HG02678 (cell line): ENCODE measurements at regions not wholly inside any gene's neighbourhood (a gene's known extent, or its start where the extent isn't known, plus 50 kb on each side); places are given as distances from the start of the nearest gene placed in this dataset.
"Not testable (repeated sequence)": the region's sequence is repeated elsewhere in the genome, so short reads cannot be mapped to it uniquely, and the experiment has no call there.

ENCODE experiments used
- ATAC-seq: cut with Tn5 transposase; IDR thresholded peaks from one replicate; pipeline ENCODE4 v1.9.1; 2021; ENCODE audit warnings: mild to moderate bottlenecking, moderate library complexity; ENCODE audit not compliant: unreplicated experiment

DNA sequence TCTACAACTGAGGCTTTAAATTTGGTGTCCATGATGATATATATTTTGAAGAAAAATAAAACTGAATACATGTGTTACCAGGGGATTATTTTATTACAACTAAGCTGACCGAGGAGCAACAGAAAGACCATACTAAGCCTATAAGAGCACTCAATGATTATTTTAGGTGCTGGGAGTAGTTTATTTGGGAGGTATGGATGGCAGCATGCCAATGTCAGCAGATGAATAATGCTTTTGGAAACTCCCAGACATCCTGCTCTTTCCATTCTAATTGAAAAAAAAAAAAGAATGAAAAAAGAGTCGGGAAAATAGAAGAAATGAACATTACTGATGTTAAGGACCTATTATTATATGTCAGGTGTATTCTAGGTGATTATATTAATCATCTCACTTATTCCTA is 441.2 kb downstream of the BTG1 start:
- no peak for ATAC-seq

GRCh38 chr12:91703491-91704283 is 442.0 kb downstream of the BTG1 start:
- ATAC-seq, result no peak

DNA sequence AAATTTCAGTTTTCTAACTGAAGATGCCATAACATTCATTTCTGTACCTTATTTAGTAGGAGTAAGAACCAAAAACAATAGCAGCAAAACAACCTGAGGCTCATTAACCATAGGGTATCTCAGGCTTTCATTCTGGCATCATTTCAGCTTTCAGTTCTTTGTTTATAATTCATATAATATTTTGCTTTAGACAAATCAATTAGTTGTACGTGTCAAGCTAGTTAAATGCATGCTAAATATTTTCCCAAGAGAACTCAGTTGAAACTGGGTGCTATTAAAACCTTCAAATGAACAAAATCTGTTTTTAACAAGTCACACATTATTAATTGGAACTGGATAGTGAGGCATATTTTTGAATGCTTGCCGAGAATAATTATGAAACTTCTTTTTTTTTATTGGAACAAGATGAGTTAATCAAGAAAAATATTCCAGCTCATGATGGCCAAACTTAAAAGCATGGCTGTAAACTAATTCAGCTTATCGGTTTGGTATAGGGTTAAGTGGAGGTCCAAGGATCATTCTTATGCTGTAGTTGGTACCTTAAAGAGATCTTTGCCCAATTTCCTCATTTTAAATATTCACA is 442.7 kb downstream of the BTG1 start:
- no peak for ATAC-seq

GRCh38 chr12:91695964-91696363 is 449.7 kb downstream of the BTG1 start:
- no peak for ATAC-seq

DNA sequence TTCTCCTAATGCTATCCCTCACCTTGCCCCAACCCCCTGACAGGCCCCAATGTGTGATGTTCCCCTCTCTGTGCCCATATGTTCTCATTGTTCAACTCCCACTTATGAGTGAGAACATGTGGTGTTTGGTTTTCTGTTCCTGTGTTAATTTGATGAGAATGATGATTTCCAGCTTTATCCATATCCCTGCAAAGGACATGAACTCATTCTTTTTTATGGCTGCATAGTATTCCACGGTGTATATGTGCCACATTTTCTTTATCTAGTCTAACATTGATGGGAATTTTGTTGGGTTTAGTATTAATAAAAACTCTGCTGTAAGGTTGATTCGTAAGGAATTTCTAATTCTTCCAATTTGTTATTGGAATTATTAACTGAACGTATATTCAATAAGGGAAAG is 450.2 kb downstream of the BTG1 start:
- not testable (repeated sequence) for ATAC-seq

- ATAC-seq, result no peak
Measured at GRCh38 chr12:91690531-91690930, 455.1 kb downstream of the BTG1 start.

DNA sequence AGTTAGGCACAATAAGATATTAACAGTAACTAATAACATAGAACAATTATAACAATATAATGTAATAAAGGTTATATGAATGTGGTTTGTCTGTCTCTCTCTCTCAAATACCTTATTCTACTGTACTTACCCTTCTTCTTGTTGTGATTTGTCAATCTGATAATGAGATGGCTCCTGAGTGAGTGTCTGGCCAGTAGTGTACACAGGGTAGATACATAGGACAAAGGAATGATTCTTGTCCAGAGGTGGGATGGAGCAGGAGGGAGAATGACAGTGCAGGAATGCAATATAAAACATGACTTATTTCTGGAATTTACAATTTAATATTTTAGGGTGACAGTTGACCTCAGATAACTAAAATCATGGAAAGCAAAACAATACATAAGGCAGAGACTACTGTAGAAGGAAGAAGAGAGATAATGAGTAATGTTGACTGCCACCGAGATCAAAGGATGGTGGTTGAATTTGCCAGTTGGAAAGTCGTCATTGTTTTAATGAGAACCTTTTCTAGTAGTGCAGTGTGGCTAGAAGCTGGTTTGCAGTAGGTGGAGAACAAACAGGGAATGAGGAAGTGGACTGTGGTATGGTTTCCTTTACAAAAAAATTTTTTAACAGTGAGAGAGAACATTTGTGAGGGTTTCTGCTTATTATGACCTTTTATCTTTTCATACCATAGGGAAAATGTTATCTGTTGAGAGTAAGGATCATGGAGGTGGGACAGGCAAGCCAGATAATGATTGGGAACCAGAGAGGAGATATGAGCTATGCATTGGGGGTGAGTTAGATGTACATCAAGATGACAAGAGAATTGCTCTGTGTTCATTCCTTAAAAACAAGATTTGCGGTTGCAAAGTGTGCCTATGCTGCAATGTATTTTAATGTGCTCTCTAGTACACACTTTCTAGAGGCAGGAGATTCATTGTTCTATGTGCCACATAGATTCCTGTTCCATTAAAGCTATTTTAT is 458.3 kb downstream of the BTG1 start:
- no peak for ATAC-seq

DNA sequence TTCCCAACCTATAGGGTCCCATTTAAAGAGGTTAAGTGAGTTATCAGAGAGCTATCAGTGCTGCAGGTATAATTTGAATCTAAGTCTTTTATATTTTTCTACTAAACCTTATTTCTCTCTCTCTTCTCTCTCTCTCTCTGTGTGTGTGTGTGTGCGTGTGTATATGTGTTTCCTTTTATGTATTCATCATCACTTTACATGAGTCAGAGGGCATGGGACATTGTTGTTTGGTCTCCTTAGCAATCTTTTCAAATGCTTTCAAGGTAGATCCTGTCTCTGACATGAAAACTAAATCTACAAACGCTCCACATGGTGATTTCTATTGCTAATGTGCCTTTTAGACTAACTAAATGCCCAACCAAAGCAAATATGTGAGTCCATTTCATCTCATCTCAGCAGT is 459.7 kb downstream of the BTG1 start:
- ATAC-seq, result no peak

- no peak for ATAC-seq
Measured at GRCh38 chr12:91681751-91682150, 463.9 kb downstream of the BTG1 start.

GRCh38 chr12:91680864-91681263 is 464.8 kb downstream of the BTG1 start:
- no peak for ATAC-seq

GRCh38 chr12:91677556-91677955 is 468.1 kb downstream of the BTG1 start:
- no peak for ATAC-seq

- no peak for ATAC-seq
Measured at GRCh38 chr12:91675401-91675800, 470.2 kb downstream of the BTG1 start.

DNA sequence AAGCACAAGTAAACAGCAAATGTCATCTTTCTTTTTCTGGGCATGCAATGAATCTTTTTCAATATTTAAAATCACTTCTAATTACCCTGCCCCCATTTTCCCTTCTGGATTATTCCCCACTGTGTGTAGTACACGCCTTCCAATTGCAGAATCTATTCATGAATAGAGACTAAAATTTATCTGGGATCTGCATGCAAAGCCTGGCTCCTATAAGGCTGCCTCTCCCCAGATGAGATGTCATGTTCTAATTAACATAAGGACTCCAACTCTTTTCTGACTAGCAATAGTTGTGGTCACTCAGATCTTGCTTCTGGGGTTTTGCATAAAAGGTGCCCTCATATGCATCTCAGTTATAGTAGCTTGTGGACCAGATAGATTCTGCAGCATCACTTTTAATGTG is 473.5 kb downstream of the BTG1 start:
- no peak for ATAC-seq

DNA sequence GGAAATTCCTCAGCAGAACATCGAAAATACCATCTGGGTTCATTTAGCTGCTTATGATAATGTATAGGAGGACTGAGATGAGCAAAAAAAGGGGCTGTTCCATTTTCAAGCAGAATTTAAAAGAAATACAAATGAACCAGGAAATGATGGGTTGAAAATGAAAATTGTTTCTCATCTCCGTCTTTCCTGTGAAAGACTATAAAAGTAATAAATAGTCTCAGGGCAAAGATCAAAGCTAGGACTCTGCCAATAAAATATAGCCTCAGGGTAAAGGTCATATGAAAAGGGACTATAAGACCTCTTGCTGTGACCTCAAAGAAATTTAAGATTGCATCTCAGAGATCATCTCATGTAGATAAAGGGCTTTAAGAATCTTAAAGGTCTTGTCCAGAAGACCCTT is 478.0 kb downstream of the BTG1 start:
- ATAC-seq, result no peak

GRCh38 chr12:91663744-91664143 is 481.1 kb upstream of the DCN start:
- ATAC-seq, result no peak

GRCh38 chr12:91663310-91663709 is 480.7 kb upstream of the DCN start:
- ATAC-seq, result no peak

DNA sequence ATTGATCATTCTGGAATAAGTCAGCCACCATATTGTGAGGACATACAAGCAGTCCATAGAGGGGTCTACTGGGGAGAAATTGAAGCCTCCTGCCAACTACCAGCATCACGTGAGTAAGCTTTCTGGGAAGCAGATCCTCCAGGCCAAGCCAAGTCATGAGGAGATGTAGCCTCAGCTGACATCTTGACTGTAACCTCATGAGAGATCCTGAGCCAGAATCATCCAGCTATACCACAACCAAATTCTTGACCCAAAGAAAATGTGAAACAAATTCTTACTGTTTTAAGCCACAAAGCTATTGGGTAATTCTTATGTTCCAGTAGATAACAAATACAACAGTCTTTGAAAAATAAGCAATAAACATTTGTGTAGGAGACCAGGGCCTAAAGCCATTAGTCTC is 479.4 kb upstream of the DCN start:
- ATAC-seq, result no peak

DNA sequence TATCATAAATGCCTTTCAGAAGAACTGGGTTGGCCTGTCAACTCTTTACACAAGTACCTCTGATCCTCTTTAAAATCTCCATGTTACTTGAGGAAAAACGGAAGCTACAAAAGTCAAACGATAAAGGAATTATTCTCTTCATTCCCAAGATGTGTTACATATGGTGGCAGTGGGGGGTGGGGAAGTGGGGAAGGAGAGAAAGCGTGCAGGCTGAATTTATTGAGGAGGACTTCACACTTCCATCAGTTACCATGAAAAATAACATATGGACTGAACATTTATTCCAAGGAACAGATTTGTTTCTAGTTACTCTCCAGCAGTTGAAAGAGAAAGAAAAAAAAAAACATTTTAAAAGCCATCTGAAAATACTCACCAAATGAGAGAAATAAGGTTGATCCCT is 474.4 kb upstream of the DCN start:
- ATAC-seq, result no peak

DNA sequence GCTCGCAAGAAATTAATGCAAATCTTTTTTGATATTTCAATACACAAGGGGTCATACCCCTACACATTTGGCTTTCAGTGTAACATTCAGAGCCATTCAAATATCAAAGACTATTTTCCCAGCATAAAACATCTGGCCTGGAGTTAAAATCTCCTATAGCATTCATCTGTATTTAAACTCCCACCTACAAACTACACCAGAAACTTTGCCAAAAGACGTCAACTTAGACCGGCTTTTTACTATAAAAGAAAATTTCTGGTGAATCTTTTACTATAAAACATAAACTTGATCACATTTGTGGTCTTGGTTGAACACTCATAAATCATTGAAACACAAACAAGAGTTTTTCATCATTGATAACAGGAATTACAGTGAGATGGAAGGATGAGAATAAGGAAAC is 473.3 kb upstream of the DCN start:
- ATAC-seq, result no peak

DNA sequence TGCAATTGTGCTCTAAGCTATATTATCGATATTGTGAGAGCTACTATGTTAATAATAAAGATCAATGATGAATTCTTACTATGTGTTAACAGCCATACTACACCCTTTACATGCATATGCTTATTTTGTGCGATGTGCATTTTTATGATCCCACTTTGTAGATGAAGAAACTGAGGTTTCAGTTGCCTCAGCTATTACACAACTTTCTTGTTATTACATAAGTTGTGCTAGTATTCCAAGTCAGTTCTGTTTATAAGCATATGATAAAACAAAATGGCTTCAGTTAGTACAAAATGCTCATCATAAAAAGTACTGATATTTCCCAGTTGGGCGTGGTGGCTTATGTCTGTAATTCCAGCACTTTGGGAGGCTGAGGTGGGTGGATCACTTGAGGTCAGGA is 471.5 kb upstream of the DCN start:
- no peak for ATAC-seq

- no peak for ATAC-seq
Measured at GRCh38 chr12:91651728-91652127, 469.1 kb upstream of the DCN start.

GRCh38 chr12:91643763-91644162 is 461.1 kb upstream of the DCN start:
- no peak for ATAC-seq
